Panc1 (cell line): ENCODE measurements at regions not wholly inside any gene's neighbourhood (a gene's known extent, or its start where the extent isn't known, plus 50 kb on each side); places are given as distances from the start of the nearest gene placed in this dataset.

Experiments
- ATAC-seq: fragments of 200-7000 bp; cut with Tn5 transposase; 2 replicates; pipeline ENCODE4 v1.9.1; 2020; ENCODE audit warnings: mild to moderate bottlenecking, moderate library complexity
- BruUV-seq: library from RNA; stranded (reverse); fragments of 400-500 nt; replicated peaks from 2 replicates; lab custom pipeline; 2021; lab: Mats Ljungman, UMichigan
- CTCF ChIA-PET: fragments of 300-600 bp; sonication (Branson Sonifier 250); formaldehyde crosslinking; loops from one replicate; lab custom pipeline; 2022; ENCODE audit warnings: antibody characterized with exemption; lab: Charles Lee
- POLR2A ChIA-PET: fragments of 300-600 bp; sonication (Branson Sonifier 250); formaldehyde crosslinking; loops from one replicate; lab custom pipeline; 2022; ENCODE audit warnings: antibody characterized with exemption; lab: Charles Lee
- DNase-seq: peaks from one replicate; pipeline ENCODE4 v3.0.0-alpha.2; 2010; ENCODE audit warnings: low read depth, low spot score
- H3K27ac ChIP-seq: 2 replicates; pipeline ENCODE4 v1.5.1; 2011; ENCODE audit warnings: mild to moderate bottlenecking, low read length, inconsistent platforms
- H3K27me3 ChIP-seq: fragments of 200-500 bp; sonication (Bioruptor generic); 2 replicates; pipeline ENCODE4 v1.6.0; 2014; ENCODE audit warnings: low read length, inconsistent platforms; ENCODE audit not compliant: control insufficient read depth, insufficient read depth
- H3K36me3 ChIP-seq: fragments of 200-500 bp; sonication (Bioruptor generic); 2 replicates; pipeline ENCODE4 v1.5.1; 2014; ENCODE audit warnings: inconsistent platforms, mild to moderate bottlenecking, low read length, moderate library complexity; ENCODE audit not compliant: control insufficient read depth, insufficient read depth
- H3K4me1 ChIP-seq: 2 replicates; pipeline ENCODE4 v1.5.1; 2011; ENCODE audit warnings: inconsistent platforms, mild to moderate bottlenecking, low read length, moderate library complexity; ENCODE audit not compliant: control insufficient read depth, insufficient read depth
- H3K4me3 ChIP-seq, 2 experiments: 2 replicates each; pipeline ENCODE4 v1.5.1; 2011 to 2012; ENCODE audit warnings: low read depth in 2 of 2, low read length in 2 of 2, mild to moderate bottlenecking in 2 of 2, inconsistent platforms in 1 of 2, moderate library complexity in 1 of 2
- H3K9me3 ChIP-seq: fragments of 200-500 bp; sonication (Bioruptor generic); 2 replicates; pipeline ENCODE4 v1.5.1; 2014; ENCODE audit warnings: low read depth, mild to moderate bottlenecking, inconsistent platforms, low read length, moderate library complexity; ENCODE audit not compliant: control insufficient read depth, insufficient read depth
- CTCF ChIP-seq: fragments of 450-650 bp; IDR thresholded peaks from 2 replicates; pipeline ENCODE4 v1.5.1; 2017; ENCODE audit warnings: mild to moderate bottlenecking
- POLR2AphosphoS5 ChIP-seq: IDR thresholded peaks from 2 replicates; pipeline ENCODE4 v1.6.1; 2012; ENCODE audit warnings: mild to moderate bottlenecking, low read depth, low read length, moderate library complexity
- REST ChIP-seq, 2 experiments: IDR thresholded peaks; 2 replicates each; pipeline ENCODE4 v1.6.1; 2011 to 2012; ENCODE audit warnings: low read depth in 2 of 2, control low read depth in 1 of 2, low read length in 1 of 2, mild to moderate bottlenecking in 1 of 2, moderate library complexity in 1 of 2; ENCODE audit not compliant: insufficient read depth in 1 of 2
- SIN3A ChIP-seq: IDR thresholded peaks from 2 replicates; pipeline ENCODE4 v1.6.1; 2012; ENCODE audit warnings: low read depth, mild to moderate bottlenecking, low read length, moderate library complexity, borderline replicate concordance; ENCODE audit not compliant: insufficient read depth
- TCF7L2 ChIP-seq: IDR thresholded peaks from 2 replicates; pipeline ENCODE4 v1.6.1; 2011; ENCODE audit warnings: mild to moderate bottlenecking, low read depth, low read length, inconsistent platforms
- in situ Hi-C: cut with HindIII; loops from 2 replicates; pipeline ENCODE4 v1.10.0; 2016; ENCODE audit warnings: low sequenced_read_pairs, low pct_unique_long_range_greater_than_20kb
- intact Hi-C: fragments of 100-400 bp; cut with micrococcal nuclease; formaldehyde crosslinking; loops from one replicate; pipeline ENCODE4 v1.10.0; 2022; ENCODE audit not compliant: unreplicated experiment

GRCh38 chr2:75336451-75336850, 137.1 kb upstream of the TACR1 start:
- Histone ChIP-seq H3K27ac (no peak overlapping the region), H3K4me1 (no peaks in the 10 kb centered on the region), H3K9me3 (no peaks in the 10 kb centered on the region), H3K4me3 (no peak overlapping the region), H3K27me3 (no peaks in the 10 kb centered on the region), H3K36me3 (no peaks in the 10 kb centered on the region)
- TF ChIP-seq TCF7L2 (no peak), CTCF (no peak)
- DNase-seq: no peak
- intact Hi-C loops (no loop called here), in situ Hi-C loops (no loop called here)
- no peak for ATAC-seq
- no TSS peak for BruUV-seq
- CTCF ChIA-PET: no interaction called here
- POLR2A ChIA-PET: no interaction called here

GRCh38 chr2:75334076-75334475, 134.8 kb upstream of the TACR1 start:
- ATAC-seq: no peak
- in situ Hi-C loops (no loop called here), intact Hi-C loops (no loop called here)
- POLR2A ChIA-PET: no interaction called here
- no peak for DNase-seq
- no TSS peak for BruUV-seq
- Histone ChIP-seq H3K27me3 (no peaks in the 10 kb centered on the region), H3K4me3 (no peak overlapping the region), H3K36me3 (no peaks in the 10 kb centered on the region), H3K4me1 (no peaks in the 10 kb centered on the region), H3K27ac (no peak overlapping the region), H3K9me3 (no peaks in the 10 kb centered on the region)
- TF ChIP-seq POLR2AphosphoS5 (no peak), CTCF (no peak), REST (IDR thresholded peaks at IDR 0.05; ENCODE audit: insufficient read depth in 1 of 2, low read depth in 2 of 2, low read length in 1 of 2) (no peak), SIN3A (no peak), TCF7L2 (no peak)
- CTCF ChIA-PET: no interaction called here

GRCh38 chr2:75333646-75334045, 134.3 kb upstream of the TACR1 start:
- Histone ChIP-seq H3K36me3 (no peaks in the 10 kb centered on the region), H3K9me3 (no peaks in the 10 kb centered on the region), H3K27me3 (no peaks in the 10 kb centered on the region), H3K4me1 (no peaks in the 10 kb centered on the region), H3K4me3 (no peak overlapping the region), H3K27ac (no peak overlapping the region)
- in situ Hi-C loops (no loop called here), intact Hi-C loops (no loop called here)
- ChIA-PET CTCF (no interaction called here), POLR2A (no interaction called here)
- no TSS peak for BruUV-seq
- no peak for TF ChIP-seq SIN3A
- TF ChIP-seq POLR2AphosphoS5: no peak
- no peak for TF ChIP-seq REST (IDR thresholded peaks at IDR 0.05; ENCODE audit: insufficient read depth in 1 of 2, low read depth in 2 of 2, low read length in 1 of 2)
- TF ChIP-seq TCF7L2: no peak
- TF ChIP-seq CTCF: no peak
- ATAC-seq: no peak
- DNase-seq: no peak
